ENCODE measurements at regions not wholly inside any gene's neighbourhood (a gene's known extent, or its start where the extent isn't known, plus 50 kb on each side); places are given as distances from the start of the nearest gene placed in this dataset.

DNA sequence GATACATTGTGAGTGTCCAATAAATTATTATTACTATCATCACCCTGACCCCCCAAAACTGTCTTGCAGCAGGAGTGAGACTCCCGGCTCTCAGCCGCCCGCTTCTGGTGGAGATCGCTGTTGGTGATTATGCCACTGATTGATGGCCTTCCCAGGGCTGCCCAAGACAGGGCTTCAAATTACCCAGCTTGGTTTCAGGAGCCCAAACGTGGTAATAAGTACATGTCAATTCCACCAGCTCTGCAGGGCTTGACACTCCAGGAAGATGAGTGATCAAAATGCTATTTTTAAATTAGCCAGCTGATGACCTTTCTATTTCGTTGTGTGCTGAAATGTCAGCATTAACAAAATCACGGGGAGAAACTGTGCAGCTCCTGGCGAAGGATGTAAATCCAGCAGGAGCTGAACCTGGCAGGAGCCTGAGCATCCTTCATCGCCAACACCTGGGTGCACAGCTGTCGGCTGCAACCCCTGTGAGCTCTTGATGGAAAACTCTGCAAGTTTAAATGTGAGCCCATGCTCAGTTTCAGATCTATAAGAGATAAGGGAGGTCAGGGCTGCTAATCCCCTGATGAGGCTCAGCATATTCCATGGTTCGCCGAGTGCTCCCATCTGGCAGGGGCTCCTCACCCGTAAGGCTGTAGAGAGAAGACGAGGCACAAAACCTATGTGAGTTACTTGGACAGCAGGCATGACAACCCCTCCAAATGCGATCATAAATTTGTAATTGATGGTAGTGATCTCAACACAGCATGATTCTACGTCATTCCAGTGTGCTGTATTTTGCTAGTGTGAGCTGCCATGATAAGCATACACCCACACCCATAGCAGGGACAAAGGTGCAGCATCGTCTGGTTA is 446.3 kb downstream of the TCERG1L start:
- intact Hi-C loops (cut with micrococcal nuclease; ENCODE audit: unreplicated experiment) = no loop called here
- Histone ChIP-seq H3K27ac (ENCODE audit: low read length) (no peak overlapping the region), H3K27me3 (ENCODE audit: control insufficient read depth, insufficient read depth, low read length) (no peaks in the 10 kb centered on the region), H3K4me1 (ENCODE audit: control insufficient read depth, insufficient read depth, low read length) (no peaks in the 10 kb centered on the region), H3K9me3 (ENCODE audit: control insufficient read depth, insufficient read depth, low read depth, low read length) (no peaks in the 10 kb centered on the region), H3K4me3 (ENCODE audit: low read depth in 2 of 2, low read length in 2 of 2) (no peak overlapping the region), H3K36me3 (ENCODE audit: control insufficient read depth, insufficient read depth, low read length) (no peaks in the 10 kb centered on the region)
- ATAC-seq (no peak), DNase-seq (ENCODE audit: low read depth, low spot score) (no peak)
- no peak for TF ChIP-seq SIN3A (IDR thresholded peaks at IDR 0.05; ENCODE audit: borderline replicate concordance, insufficient read depth, low read depth, low read length)
- ChIA-PET CTCF (no interaction called here), POLR2A (no interaction called here)
- no TSS peak for BruUV-seq (replicated peaks)
- in situ Hi-C loops (cut with HindIII; ENCODE audit: low pct_unique_long_range_greater_than_20kb, low sequenced_read_pairs) = no loop called here

DNA sequence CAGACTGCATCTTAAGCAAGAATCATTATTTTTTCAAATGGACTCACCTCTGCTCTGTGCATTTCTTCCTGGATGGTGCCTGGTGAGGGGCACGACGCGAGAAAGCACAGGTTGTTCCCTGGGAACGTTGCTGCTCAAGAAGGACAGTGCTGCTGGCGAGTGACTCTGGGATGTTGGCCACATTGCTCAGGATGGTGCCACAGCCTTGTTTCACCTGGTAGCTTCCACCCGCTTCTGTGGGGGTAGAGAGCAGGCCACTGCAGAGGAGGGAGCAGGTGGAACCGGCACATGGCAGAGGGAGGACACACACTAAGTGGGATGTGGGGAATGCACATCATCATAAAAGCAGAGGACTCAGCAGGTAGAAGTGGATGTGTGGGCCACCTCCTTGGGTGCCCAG is 444.7 kb downstream of the TCERG1L start:
- in situ Hi-C loops (cut with HindIII; ENCODE audit: low pct_unique_long_range_greater_than_20kb, low sequenced_read_pairs) = no loop called here
- Histone ChIP-seq H3K9me3 (ENCODE audit: control insufficient read depth, insufficient read depth, low read depth, low read length) (no peaks in the 10 kb centered on the region), H3K4me3 (ENCODE audit: low read depth in 2 of 2, low read length in 2 of 2) (no peak overlapping the region), H3K27ac (ENCODE audit: low read length) (no peak overlapping the region), H3K4me1 (ENCODE audit: control insufficient read depth, insufficient read depth, low read length) (no peaks in the 10 kb centered on the region), H3K27me3 (ENCODE audit: control insufficient read depth, insufficient read depth, low read length) (0 out of 2 replicates have a peak, but pooled peaks cover 2% of the 10 kb centered on the region), H3K36me3 (ENCODE audit: control insufficient read depth, insufficient read depth, low read length) (no peaks in the 10 kb centered on the region)
- intact Hi-C loops (cut with micrococcal nuclease; ENCODE audit: unreplicated experiment) = no loop called here
- TF ChIP-seq, protein P1, sequence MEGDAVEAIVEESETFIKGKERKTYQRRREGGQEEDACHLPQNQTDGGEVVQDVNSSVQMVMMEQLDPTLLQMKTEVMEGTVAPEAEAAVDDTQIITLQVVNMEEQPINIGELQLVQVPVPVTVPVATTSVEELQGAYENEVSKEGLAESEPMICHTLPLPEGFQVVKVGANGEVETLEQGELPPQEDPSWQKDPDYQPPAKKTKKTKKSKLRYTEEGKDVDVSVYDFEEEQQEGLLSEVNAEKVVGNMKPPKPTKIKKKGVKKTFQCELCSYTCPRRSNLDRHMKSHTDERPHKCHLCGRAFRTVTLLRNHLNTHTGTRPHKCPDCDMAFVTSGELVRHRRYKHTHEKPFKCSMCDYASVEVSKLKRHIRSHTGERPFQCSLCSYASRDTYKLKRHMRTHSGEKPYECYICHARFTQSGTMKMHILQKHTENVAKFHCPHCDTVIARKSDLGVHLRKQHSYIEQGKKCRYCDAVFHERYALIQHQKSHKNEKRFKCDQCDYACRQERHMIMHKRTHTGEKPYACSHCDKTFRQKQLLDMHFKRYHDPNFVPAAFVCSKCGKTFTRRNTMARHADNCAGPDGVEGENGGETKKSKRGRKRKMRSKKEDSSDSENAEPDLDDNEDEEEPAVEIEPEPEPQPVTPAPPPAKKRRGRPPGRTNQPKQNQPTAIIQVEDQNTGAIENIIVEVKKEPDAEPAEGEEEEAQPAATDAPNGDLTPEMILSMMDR (IDR thresholded peaks at IDR 0.05) = no peak
- TF ChIP-seq SIN3A (IDR thresholded peaks at IDR 0.05; ENCODE audit: borderline replicate concordance, insufficient read depth, low read depth, low read length) (no peak), POLR2AphosphoS5 (IDR thresholded peaks at IDR 0.05; ENCODE audit: low read depth, low read length) (no peak), TCF7L2 (IDR thresholded peaks at IDR 0.05; ENCODE audit: low read depth, low read length) (no peak)
- TF ChIP-seq, protein P2, sequence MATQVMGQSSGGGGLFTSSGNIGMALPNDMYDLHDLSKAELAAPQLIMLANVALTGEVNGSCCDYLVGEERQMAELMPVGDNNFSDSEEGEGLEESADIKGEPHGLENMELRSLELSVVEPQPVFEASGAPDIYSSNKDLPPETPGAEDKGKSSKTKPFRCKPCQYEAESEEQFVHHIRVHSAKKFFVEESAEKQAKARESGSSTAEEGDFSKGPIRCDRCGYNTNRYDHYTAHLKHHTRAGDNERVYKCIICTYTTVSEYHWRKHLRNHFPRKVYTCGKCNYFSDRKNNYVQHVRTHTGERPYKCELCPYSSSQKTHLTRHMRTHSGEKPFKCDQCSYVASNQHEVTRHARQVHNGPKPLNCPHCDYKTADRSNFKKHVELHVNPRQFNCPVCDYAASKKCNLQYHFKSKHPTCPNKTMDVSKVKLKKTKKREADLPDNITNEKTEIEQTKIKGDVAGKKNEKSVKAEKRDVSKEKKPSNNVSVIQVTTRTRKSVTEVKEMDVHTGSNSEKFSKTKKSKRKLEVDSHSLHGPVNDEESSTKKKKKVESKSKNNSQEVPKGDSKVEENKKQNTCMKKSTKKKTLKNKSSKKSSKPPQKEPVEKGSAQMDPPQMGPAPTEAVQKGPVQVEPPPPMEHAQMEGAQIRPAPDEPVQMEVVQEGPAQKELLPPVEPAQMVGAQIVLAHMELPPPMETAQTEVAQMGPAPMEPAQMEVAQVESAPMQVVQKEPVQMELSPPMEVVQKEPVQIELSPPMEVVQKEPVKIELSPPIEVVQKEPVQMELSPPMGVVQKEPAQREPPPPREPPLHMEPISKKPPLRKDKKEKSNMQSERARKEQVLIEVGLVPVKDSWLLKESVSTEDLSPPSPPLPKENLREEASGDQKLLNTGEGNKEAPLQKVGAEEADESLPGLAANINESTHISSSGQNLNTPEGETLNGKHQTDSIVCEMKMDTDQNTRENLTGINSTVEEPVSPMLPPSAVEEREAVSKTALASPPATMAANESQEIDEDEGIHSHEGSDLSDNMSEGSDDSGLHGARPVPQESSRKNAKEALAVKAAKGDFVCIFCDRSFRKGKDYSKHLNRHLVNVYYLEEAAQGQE (IDR thresholded peaks at IDR 0.05; ENCODE audit: insufficient read depth in 1 of 2, low read depth in 2 of 2, low read length in 1 of 2) = no peak
- no TSS peak for BruUV-seq (replicated peaks)
- ChIA-PET CTCF (no interaction called here), POLR2A (no interaction called here)
- no peak for ATAC-seq
- no peak for DNase-seq (ENCODE audit: low read depth, low spot score)
